Progenitor cell of endocrine pancreas (in vitro differentiated cells): ENCODE measurements at regions not wholly inside any gene's neighbourhood (a gene's known extent, or its start where the extent isn't known, plus 50 kb on each side); places are given as distances from the start of the nearest gene placed in this dataset.

Source experiments
- DNase-seq: peaks from one replicate; pipeline ENCODE4 v3.0.0; 2021; ENCODE audit warnings: low spot score; ENCODE audit not compliant: unreplicated experiment
- H3K27ac Mint-ChIP-seq: 2 replicates; pipeline ENCODE4 v1.8.0; 2021; ENCODE audit warnings: mild to moderate bottlenecking, moderate library complexity, mixed read lengths
- H3K27me3 Mint-ChIP-seq: 2 replicates; pipeline ENCODE4 v1.8.0; 2021; ENCODE audit warnings: mixed read lengths
- H3K36me3 Mint-ChIP-seq: 2 replicates; pipeline ENCODE4 v1.8.0; 2022; ENCODE audit warnings: mixed read lengths; ENCODE audit not compliant: insufficient read depth
- H3K4me1 Mint-ChIP-seq: 2 replicates; pipeline ENCODE4 v1.8.0; 2021; ENCODE audit warnings: low read depth, mixed read lengths
- H3K4me3 Mint-ChIP-seq: 2 replicates; pipeline ENCODE4 v1.8.0; 2021; ENCODE audit warnings: low read depth, mild to moderate bottlenecking, moderate library complexity, mixed read lengths
- H3K9me3 Mint-ChIP-seq: 2 replicates; pipeline ENCODE4 v1.8.0; 2021; ENCODE audit warnings: low read depth, mixed read lengths
- CTCF ChIP-seq: fragments of 200-600 bp; sonication (generic); IDR thresholded peaks from one replicate; pipeline ENCODE4 v1.5.0; 2021; ENCODE audit warnings: antibody characterized with exemption, mild to moderate bottlenecking; ENCODE audit not compliant: unreplicated experiment

GRCh38 chr16:86302421-86303109, 207.8 kb upstream of the FOXF1 start:
- H3K27me3 Mint-ChIP-seq, result peaks cover 52% of the 10 kb centered on the region
- no peaks in the 10 kb centered on the region for H3K9me3 Mint-ChIP-seq
- H3K27ac Mint-ChIP-seq, result no peak overlapping the region
- H3K36me3 Mint-ChIP-seq, result no peaks in the 10 kb centered on the region
- peaks cover 13% of the 10 kb centered on the region for H3K4me1 Mint-ChIP-seq
- no peak for DNase-seq
- no peak for TF ChIP-seq CTCF
- H3K4me3 Mint-ChIP-seq, result no peak overlapping the region

GRCh38 chr16:86303787-86304678, 206.3 kb upstream of the FOXF1 start:
- DNase-seq, result no peak

GRCh38 chr16:86304868-86305267, 205.5 kb upstream of the FOXF1 start:
- Mint-ChIP-seq H3K4me3 (no peak overlapping the region), H3K27ac (no peak overlapping the region), H3K9me3 (no peaks in the 10 kb centered on the region), H3K36me3 (no peaks in the 10 kb centered on the region), H3K4me1 (peaks cover 8% of the 10 kb centered on the region), H3K27me3 (peaks cover 35% of the 10 kb centered on the region)
- no peak for TF ChIP-seq CTCF
- DNase-seq, result no peak

More at GRCh38 chr16:86303787-86304678, 206.3 kb upstream of the FOXF1 start:
- Mint-ChIP-seq H3K27me3 (peaks cover 38% of the 10 kb centered on the region), H3K36me3 (no peaks in the 10 kb centered on the region), H3K4me1 (peaks cover 8% of the 10 kb centered on the region), H3K9me3 (no peaks in the 10 kb centered on the region), H3K4me3 (no peak overlapping the region), H3K27ac (no peak overlapping the region)
- TF ChIP-seq CTCF, result no peak

GRCh38 chr16:86305440-86305839, 204.9 kb upstream of the FOXF1 start:
- Mint-ChIP-seq H3K27ac (no peak overlapping the region), H3K4me1 (peaks cover 6% of the 10 kb centered on the region), H3K9me3 (no peaks in the 10 kb centered on the region), H3K4me3 (no peak overlapping the region), H3K27me3 (peaks cover 34% of the 10 kb centered on the region), H3K36me3 (no peaks in the 10 kb centered on the region)
- DNase-seq, result no peak
- no peak for TF ChIP-seq CTCF

GRCh38 chr16:86306011-86306644, 204.2 kb upstream of the FOXF1 start:
- Mint-ChIP-seq H3K27ac (no peak overlapping the region), H3K36me3 (no peaks in the 10 kb centered on the region), H3K4me3 (no peak overlapping the region), H3K9me3 (no peaks in the 10 kb centered on the region), H3K27me3 (peaks cover 37% of the 10 kb centered on the region), H3K4me1 (peaks cover 3% of the 10 kb centered on the region)
- no peak for TF ChIP-seq CTCF
- no peak for DNase-seq
